ENCODE measurements at regions not wholly inside any gene's neighbourhood (a gene's known extent, or its start where the extent isn't known, plus 50 kb on each side); places are given as distances from the start of the nearest gene placed in this dataset.

DNA sequence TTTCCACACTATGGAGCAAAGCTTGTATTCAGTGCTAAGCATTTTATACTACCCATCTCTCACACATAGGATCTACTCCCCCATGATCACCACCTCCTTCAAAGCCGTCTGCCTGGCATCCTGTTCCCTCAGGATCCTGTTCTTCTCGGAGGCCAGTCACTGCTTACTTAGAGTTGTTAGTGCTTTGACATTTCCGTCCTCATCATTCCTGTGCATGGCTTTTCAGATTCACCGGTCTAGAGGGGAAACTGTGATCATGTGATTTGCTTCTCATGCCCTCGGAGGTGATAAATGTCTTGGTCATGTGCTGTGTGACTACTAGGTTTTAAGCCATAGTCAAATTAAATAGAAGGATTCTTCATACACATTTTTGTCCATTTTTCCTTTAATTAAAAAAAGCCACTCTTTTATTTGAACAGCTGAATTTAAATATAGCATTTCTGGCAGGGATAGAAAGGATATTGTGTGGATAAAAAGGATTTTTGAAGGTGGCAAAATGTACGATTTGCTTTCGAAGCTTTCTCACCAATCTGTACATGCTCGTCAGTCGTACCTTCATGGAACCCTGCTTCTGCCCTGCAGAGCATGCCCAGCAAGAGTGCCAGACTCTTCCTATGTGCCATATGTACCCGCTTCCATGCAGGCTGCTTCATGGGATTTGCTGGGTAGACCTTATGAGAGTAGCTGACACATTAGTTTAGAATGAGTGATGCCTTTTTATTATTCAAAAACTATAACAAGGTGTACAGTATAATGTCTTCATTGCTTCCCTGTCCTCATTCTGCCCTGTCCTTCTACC is 53.3 kb downstream of the BMAL2 start:
- no peaks in the 10 kb centered on the region for H4K20me1 ChIP-seq (ENCODE audit: control insufficient read depth, insufficient read depth, low read depth, low read length)
- no peaks in the 10 kb centered on the region for H3K79me2 ChIP-seq (ENCODE audit: control insufficient read depth, low read length)
- H3K4me1 ChIP-seq (ENCODE audit: control insufficient read depth, low read length): no peaks in the 10 kb centered on the region

GRCh38 chr12:27387473-27387872 is 54.8 kb downstream of the BMAL2 start:
- TF ChIP-seq CTCF (IDR thresholded peaks at IDR 0.05; ENCODE audit: low read depth, low read length, poor library complexity, severe bottlenecking) (no peak), EZH2phosphoT487 (IDR thresholded peaks at IDR 0.05; ENCODE audit: borderline replicate concordance, low read length) (no peak)
- no peaks in the 10 kb centered on the region for H3K27me3 ChIP-seq (ENCODE audit: control insufficient read depth, low read length)
- H3K27ac ChIP-seq (ENCODE audit: low read depth, low read length): no peak overlapping the region
- H3K9me3 ChIP-seq (ENCODE audit: control insufficient read depth, insufficient read depth, low read length): no peaks in the 10 kb centered on the region
- H3K9me2 ChIP-seq (replicated peaks; ENCODE audit: control insufficient read depth, low read length): no peaks in the 10 kb centered on the region
- 0 out of 2 replicates have a peak, but pooled peaks cover 3% of the 10 kb centered on the region for H3F3A ChIP-seq (ENCODE audit: control insufficient read depth, insufficient read depth)
- H4K20me1 ChIP-seq (ENCODE audit: control insufficient read depth, insufficient read depth, low read depth, low read length): no peaks in the 10 kb centered on the region
- H3K4me1 ChIP-seq (ENCODE audit: control insufficient read depth, low read length): no peaks in the 10 kb centered on the region
- no peaks in the 10 kb centered on the region for H3K79me2 ChIP-seq (ENCODE audit: control insufficient read depth, low read length)
- no peak overlapping the region for H3K4me2 ChIP-seq (ENCODE audit: low read length)
- no peak overlapping the region for H3K4me3 ChIP-seq (ENCODE audit: low read length)
- no peaks in the 10 kb centered on the region for H3K36me3 ChIP-seq (ENCODE audit: control insufficient read depth, low read length)

More for the DNA sequence above, 53.3 kb downstream of the BMAL2 start:
- H3K27ac ChIP-seq (ENCODE audit: low read depth, low read length): no peak overlapping the region
- no peak overlapping the region for H3K4me3 ChIP-seq (ENCODE audit: low read length)
- no peaks in the 10 kb centered on the region for H3K9me2 ChIP-seq (replicated peaks; ENCODE audit: control insufficient read depth, low read length)
- H3K36me3 ChIP-seq (ENCODE audit: control insufficient read depth, low read length): no peaks in the 10 kb centered on the region
- H3K4me2 ChIP-seq (ENCODE audit: low read length): no peak overlapping the region
- no peaks in the 10 kb centered on the region for H3K27me3 ChIP-seq (ENCODE audit: control insufficient read depth, low read length)
- H3F3A ChIP-seq (ENCODE audit: control insufficient read depth, insufficient read depth): 0 out of 2 replicates have a peak, but pooled peaks cover 3% of the 10 kb centered on the region
- TF ChIP-seq CTCF (IDR thresholded peaks at IDR 0.05; ENCODE audit: low read depth, low read length, poor library complexity, severe bottlenecking) (no peak), EZH2phosphoT487 (IDR thresholded peaks at IDR 0.05; ENCODE audit: borderline replicate concordance, low read length) (no peak)
- H3K9me3 ChIP-seq (ENCODE audit: control insufficient read depth, insufficient read depth, low read length): no peaks in the 10 kb centered on the region

DNA sequence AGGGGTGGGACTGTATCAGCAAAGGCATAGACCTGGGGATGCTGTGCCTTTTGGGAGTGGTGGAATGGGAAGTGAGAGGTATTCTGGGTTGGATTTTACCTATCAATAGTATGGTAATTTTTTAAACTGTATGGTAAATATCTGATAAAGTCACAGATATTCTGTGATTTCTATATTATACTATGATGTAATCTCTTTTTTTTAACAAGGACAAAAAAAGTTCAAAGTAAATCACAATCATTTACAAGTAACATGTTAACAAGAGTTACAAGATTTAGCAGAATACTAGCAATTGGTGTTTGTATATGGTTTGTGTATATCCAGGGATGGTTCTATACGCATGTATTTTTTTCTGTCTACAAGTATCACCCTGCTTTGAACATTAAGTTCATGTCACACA is 56.0 kb downstream of the BMAL2 start:
- no peaks in the 10 kb centered on the region for H3K9me3 ChIP-seq (ENCODE audit: control insufficient read depth, insufficient read depth, low read length)
- 0 out of 2 replicates have a peak, but pooled peaks cover 3% of the 10 kb centered on the region for H3F3A ChIP-seq (ENCODE audit: control insufficient read depth, insufficient read depth)
- no peak for TF ChIP-seq CTCF (IDR thresholded peaks at IDR 0.05; ENCODE audit: low read depth, low read length, poor library complexity, severe bottlenecking)
- TF ChIP-seq EZH2phosphoT487 (IDR thresholded peaks at IDR 0.05; ENCODE audit: borderline replicate concordance, low read length): no peak

More for the DNA sequence above, 56.0 kb downstream of the BMAL2 start:
- Histone ChIP-seq H3K36me3 (ENCODE audit: control insufficient read depth, low read length) (no peaks in the 10 kb centered on the region), H3K79me2 (ENCODE audit: control insufficient read depth, low read length) (no peaks in the 10 kb centered on the region), H3K4me2 (ENCODE audit: low read length) (no peak overlapping the region), H3K9me2 (replicated peaks; ENCODE audit: control insufficient read depth, low read length) (no peaks in the 10 kb centered on the region), H3K4me1 (ENCODE audit: control insufficient read depth, low read length) (no peaks in the 10 kb centered on the region), H3K27ac (ENCODE audit: low read depth, low read length) (no peak overlapping the region), H3K4me3 (ENCODE audit: low read length) (no peak overlapping the region), H3K27me3 (ENCODE audit: control insufficient read depth, low read length) (no peaks in the 10 kb centered on the region), H4K20me1 (ENCODE audit: control insufficient read depth, insufficient read depth, low read depth, low read length) (no peaks in the 10 kb centered on the region)
